ENCODE measurements at regions not wholly inside any gene's neighbourhood (a gene's known extent, or its start where the extent isn't known, plus 50 kb on each side); places are given as distances from the start of the nearest gene placed in this dataset.

GRCh38 chr13:61944329-61944929, 528.8 kb upstream of the PCDH20 start:
- no TSS peak for BruUV-seq (replicated peaks)
- Histone ChIP-seq H3K79me2 (ENCODE audit: control insufficient read depth, insufficient read depth, low read length) (no peaks in the 10 kb centered on the region), H3K4me2 (ENCODE audit: control insufficient read depth, insufficient read depth) (no peak overlapping the region), H3K4me1 (ENCODE audit: control insufficient read depth, insufficient read depth, low read length) (no peaks in the 10 kb centered on the region), H3K4me3 (no peak overlapping the region), H3K9me3 (replicated peaks; ENCODE audit: control insufficient read depth, insufficient read depth, low read length) (no peaks in the 10 kb centered on the region), H2AFZ (ENCODE audit: control insufficient read depth, low read depth, low read length) (no peak overlapping the region), H3K27ac (ENCODE audit: control insufficient read depth, insufficient read depth) (no peak overlapping the region), H3K27me3 (replicated peaks in 1 of 2; ENCODE audit: control insufficient read depth in 2 of 2, insufficient read depth in 2 of 2, low read length in 1 of 2) (no peaks in the 10 kb centered on the region), H4K20me1 (ENCODE audit: control insufficient read depth, insufficient read depth) (no peaks in the 10 kb centered on the region), H3K9ac (ENCODE audit: control insufficient read depth, insufficient read depth, low read length) (no peak overlapping the region), H3K36me3 (ENCODE audit: control insufficient read depth in 2 of 2, insufficient read depth in 2 of 2, low read length in 1 of 2) (no peaks in the 10 kb centered on the region)
- ATAC-seq (no peak), DNase-seq (ENCODE audit: low read depth, low spot score) (no peak), FAIRE-seq (no peak)
- intact Hi-C loops (cut with micrococcal nuclease; ENCODE audit: unreplicated experiment), result no loop called here
- in situ Hi-C loops (cut with MboI), result no loop called here
- POLR2A ChIA-PET, result no interaction called here
- TF ChIP-seq, protein P1, sequence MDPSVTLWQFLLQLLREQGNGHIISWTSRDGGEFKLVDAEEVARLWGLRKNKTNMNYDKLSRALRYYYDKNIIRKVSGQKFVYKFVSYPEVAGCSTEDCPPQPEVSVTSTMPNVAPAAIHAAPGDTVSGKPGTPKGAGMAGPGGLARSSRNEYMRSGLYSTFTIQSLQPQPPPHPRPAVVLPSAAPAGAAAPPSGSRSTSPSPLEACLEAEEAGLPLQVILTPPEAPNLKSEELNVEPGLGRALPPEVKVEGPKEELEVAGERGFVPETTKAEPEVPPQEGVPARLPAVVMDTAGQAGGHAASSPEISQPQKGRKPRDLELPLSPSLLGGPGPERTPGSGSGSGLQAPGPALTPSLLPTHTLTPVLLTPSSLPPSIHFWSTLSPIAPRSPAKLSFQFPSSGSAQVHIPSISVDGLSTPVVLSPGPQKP (IDR thresholded peaks at IDR 0.05; ENCODE audit: low read depth, low read length), result no peak
- TF ChIP-seq SIN3A (IDR thresholded peaks at IDR 0.05; ENCODE audit: low read depth, low read length) (no peak), PRDM15 (CRISPR knock-in tag; IDR thresholded peaks at IDR 0.05) (no peak)
- RAD21 ChIA-PET (ENCODE audit: unreplicated experiment), result no interaction called here
- SMC1A ChIA-PET (ENCODE audit: uncharacterized antibody, unreplicated experiment), result no interaction called here
- CTCF ChIA-PET, result no interaction called here
- 53% methylated on average over 7 of the region's 7 CpGs for WGBS (ENCODE audit: insufficient coverage, insufficient replicate concordance, low lambda C conversion rate, missing lambda C conversion rate)
